ENCODE measurements at regions not wholly inside any gene's neighbourhood (a gene's known extent, or its start where the extent isn't known, plus 50 kb on each side); places are given as distances from the start of the nearest gene placed in this dataset.
"Not testable (repeated sequence)": the region's sequence is repeated elsewhere in the genome, so short reads cannot be mapped to it uniquely, and the experiment has no call there.

DNA sequence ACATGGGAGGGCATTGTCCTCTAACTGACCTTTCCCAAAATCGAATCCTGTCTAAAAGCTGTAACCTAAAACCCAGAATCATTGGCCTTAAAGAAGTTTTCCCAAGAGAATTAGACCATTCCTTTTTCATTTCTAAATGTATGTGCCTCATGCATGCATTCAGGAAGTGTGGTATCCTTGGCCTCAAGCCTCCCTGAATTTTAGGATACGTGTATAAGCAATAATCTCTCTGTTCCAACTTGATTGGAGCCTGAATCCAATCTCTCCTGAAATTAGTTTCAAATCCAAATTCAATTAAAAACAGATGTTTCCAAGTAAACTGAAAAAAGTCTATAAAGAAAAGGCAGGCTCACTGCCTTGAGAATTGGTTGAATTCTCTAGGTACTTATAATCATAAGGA lies 86.0 kb upstream of the VEPH1 start:
- TF ChIP-seq, protein P1, sequence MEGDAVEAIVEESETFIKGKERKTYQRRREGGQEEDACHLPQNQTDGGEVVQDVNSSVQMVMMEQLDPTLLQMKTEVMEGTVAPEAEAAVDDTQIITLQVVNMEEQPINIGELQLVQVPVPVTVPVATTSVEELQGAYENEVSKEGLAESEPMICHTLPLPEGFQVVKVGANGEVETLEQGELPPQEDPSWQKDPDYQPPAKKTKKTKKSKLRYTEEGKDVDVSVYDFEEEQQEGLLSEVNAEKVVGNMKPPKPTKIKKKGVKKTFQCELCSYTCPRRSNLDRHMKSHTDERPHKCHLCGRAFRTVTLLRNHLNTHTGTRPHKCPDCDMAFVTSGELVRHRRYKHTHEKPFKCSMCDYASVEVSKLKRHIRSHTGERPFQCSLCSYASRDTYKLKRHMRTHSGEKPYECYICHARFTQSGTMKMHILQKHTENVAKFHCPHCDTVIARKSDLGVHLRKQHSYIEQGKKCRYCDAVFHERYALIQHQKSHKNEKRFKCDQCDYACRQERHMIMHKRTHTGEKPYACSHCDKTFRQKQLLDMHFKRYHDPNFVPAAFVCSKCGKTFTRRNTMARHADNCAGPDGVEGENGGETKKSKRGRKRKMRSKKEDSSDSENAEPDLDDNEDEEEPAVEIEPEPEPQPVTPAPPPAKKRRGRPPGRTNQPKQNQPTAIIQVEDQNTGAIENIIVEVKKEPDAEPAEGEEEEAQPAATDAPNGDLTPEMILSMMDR (IDR thresholded peaks at IDR 0.05; ENCODE audit: low read length, missing control alignments), result no peak
- DNase-seq (ENCODE audit: low read depth), result no peak
- H3K4me3 ChIP-seq (replicated peaks; ENCODE audit: low read depth, low read length), result no peak overlapping the region

DNA sequence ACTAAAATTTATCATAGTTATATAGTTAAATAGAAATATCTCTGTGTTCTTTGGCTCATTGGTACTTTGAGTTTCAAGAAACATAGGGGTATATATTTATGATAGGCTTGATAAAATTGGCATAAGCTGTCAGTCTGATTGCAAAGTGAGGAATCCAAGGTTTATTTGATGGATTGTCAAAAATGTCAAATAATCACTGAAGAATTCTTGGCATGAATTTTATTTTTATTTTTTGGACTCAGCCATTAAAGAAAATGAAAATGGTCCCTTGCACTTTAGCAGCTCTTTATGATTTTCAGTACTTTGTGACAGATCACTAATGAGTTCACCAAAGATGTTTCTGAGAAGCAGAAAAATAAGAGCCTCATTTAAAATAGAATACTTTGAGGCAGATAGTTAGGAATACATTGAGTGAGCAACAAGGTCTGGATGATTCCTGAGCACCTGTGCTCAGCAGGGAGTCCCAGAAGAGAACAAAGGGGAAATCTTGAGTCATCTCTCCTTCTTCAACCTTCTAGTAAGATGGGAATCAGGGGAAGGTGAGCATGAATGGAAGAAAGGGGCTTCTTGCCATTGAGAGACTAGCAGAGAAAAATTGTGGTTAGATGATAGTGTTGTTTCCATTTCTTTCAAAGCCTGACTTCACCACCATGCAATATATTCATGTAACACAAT lies 85.3 kb upstream of the VEPH1 start:
- TF ChIP-seq, protein P1 (IDR thresholded peaks at IDR 0.05; ENCODE audit: low read length, missing control alignments), result no peak
- DNase-seq (ENCODE audit: low read depth), result no peak
- no peak overlapping the region for H3K4me3 ChIP-seq (replicated peaks; ENCODE audit: low read depth, low read length)

DNA sequence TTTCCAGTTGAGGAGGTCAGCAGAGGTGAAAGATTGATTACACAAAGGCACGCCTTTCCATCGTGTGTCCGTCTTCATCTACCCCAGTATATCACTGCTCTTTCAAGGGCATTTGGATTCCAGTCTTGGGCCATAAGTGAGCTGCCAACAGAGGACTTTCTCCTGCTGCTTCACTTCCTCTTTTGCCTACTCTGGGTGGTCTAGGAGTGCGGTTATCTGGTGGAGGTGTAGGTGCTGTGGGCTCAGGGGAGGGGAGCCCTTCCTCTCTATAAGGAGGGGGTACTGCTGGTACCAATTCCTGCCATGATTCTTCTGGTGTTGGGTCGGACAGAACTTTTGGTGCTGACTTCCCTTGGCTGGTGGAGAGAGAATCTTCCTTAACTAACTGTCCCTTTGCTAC lies 83.1 kb upstream of the VEPH1 start:
- DNase-seq (ENCODE audit: low read depth), result no peak
- H3K4me3 ChIP-seq (replicated peaks; ENCODE audit: low read depth, low read length), result no peak overlapping the region
- TF ChIP-seq, protein P1 (IDR thresholded peaks at IDR 0.05; ENCODE audit: low read length, missing control alignments), result no peak

DNA sequence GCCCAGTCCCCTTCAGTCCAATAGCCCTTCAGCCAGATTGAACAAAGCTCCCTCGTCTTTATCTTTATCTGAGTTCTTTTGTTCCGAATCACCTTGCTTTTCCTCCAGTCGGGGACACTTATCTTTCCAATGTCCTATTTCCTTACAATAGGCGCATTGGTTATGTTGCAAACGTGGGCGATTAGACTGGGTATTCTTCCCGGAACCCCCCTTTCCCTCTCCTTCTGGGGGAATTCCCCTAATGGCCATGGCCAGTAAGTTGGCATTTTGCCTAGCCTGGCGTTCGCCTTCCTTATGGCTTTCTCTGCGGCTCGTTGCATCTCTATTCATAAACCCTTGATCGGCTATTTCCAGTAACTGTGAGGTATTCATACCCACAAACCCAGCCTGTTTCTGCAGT lies 82.2 kb upstream of the VEPH1 start:
- DNase-seq (ENCODE audit: low read depth), result peak; percentile 58
- H3K4me3 ChIP-seq (replicated peaks; ENCODE audit: low read depth, low read length), result no peak overlapping the region
- TF ChIP-seq, protein P1 (IDR thresholded peaks at IDR 0.05; ENCODE audit: low read length, missing control alignments), result no peak

DNA sequence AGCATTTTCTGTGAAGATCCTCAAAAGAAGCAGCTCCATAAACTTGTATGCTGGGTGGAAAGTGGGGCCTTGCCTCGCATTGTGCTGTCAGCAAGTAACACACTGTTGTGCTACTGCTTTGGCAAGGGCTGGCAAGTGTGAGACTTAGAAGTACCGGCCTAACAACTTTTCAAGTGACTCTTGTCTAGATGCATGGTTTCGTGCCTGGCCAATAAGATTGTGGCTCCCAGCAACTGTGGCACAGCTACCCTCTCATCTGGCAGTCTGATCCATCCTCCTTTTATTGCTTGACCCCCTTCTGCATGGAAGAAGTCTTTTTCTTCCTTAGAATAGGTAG lies 79.4 kb upstream of the VEPH1 start:
- DNase-seq (ENCODE audit: low read depth), result no peak
- no peak overlapping the region for H3K4me3 ChIP-seq (replicated peaks; ENCODE audit: low read depth, low read length)
- TF ChIP-seq, protein P1 (IDR thresholded peaks at IDR 0.05; ENCODE audit: low read length, missing control alignments), result no peak

DNA sequence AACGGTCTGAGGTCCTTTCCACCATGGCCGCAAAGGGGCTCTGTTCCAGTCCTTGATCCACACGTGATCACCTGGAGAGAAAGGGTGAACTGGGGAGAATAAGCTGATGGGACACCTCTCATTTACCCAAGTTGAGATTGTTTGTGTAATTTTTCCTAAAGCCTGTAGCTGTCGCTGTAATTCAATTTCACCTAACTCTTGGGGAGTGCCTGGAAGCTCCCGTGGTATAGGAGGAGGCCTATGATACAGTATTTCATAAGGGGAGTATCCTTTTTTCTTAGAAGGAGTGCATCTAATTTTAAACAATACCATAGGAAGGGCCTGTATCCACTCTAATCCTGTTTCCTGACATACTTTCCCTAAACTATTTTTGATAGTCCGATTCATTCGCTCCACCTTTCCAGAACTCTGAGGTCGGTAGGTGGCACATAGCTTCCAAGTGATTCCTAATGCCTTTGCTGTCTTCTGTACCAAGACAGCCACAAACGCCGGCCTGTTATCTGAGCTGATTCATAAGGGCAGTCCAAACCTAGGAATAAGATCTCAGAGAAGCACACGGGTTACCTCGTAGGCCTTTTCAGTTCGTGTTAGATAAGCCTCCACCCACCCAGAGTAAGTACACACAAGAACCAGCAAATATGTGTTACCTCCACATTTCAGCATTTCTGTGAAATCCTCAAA lies 78.9 kb upstream of the VEPH1 start:
- DNase-seq (ENCODE audit: low read depth), result peak; percentile 40
- H3K4me3 ChIP-seq (replicated peaks; ENCODE audit: low read depth, low read length), result not testable (repeated sequence)
- TF ChIP-seq, protein P1 (IDR thresholded peaks at IDR 0.05; ENCODE audit: low read length, missing control alignments), result peak; percentile 13

DNA sequence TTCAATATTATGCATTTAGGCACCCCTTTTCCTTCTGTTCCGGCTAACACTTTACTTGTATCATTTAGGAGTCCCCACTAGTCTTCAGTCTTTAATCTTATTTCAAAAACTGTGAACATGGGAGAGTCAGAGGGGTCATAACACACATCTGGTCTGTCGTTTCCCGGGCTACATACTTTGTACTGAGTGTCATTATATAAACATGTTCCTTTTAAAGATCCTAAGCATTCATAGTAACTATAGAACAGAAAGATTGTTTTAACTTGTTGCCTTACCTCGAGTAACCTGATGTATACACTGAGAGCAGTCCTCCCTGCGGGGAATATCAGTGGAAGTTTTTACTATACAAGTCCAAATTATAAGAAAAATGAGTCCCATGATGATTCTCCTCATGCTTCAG lies 78.2 kb upstream of the VEPH1 start:
- H3K4me3 ChIP-seq (replicated peaks; ENCODE audit: low read depth, low read length), result no peak overlapping the region
- TF ChIP-seq, protein P1 (IDR thresholded peaks at IDR 0.05; ENCODE audit: low read length, missing control alignments), result no peak
- DNase-seq (ENCODE audit: low read depth), result no peak
